B cell (primary cell): ENCODE measurements at regions not wholly inside any gene's neighbourhood (a gene's known extent, or its start where the extent isn't known, plus 50 kb on each side); places are given as distances from the start of the nearest gene placed in this dataset.

Experiments used
- ATAC-seq: fragments of 200-7000 bp; cut with Tn5 transposase; one replicate; pipeline ENCODE4 v1.10.0; 2021; ENCODE audit warnings: low read depth, mild to moderate bottlenecking, moderate number of reproducible peaks, moderate library complexity
- CTCF ChIA-PET: fragments of 350-600 bp; sonication (Branson Sonifier 250); formaldehyde crosslinking; loops from one replicate; lab custom pipeline; 2021; ENCODE audit warnings: antibody characterized with exemption, inconsistent platforms; lab: Charles Lee
- POLR2A ChIA-PET: fragments of 350-600 bp; sonication (Branson Sonifier 250); formaldehyde crosslinking; loops from one replicate; lab custom pipeline; 2021; ENCODE audit warnings: antibody characterized with exemption; lab: Charles Lee
- DNase-seq: peaks from one replicate; pipeline ENCODE4 v3.0.0; 2013
- H2AFZ ChIP-seq: 2 replicates; pipeline ENCODE4 v1.6.1; 2012; ENCODE audit warnings: mild to moderate bottlenecking, low read depth, low read length; ENCODE audit not compliant: insufficient read depth, poor library complexity, severe bottlenecking
- H3K27ac ChIP-seq, 2 donors: 1 replicate in 1 of 2; 2 replicates in 1 of 2; pipeline ENCODE4 v1.5.1; 2012 to 2013; ENCODE audit warnings: low read length in 2 of 2, mild to moderate bottlenecking in 2 of 2, moderate library complexity in 1 of 2
- H3K27me3 ChIP-seq, 4 experiments: fragments of 200-600 bp in 1 of 4; sonication (generic) in 1 of 4; replicated peaks in 1 of 4; 1 replicate in 2 of 4; 2 replicates in 2 of 4; pipeline versions ENCODE4 v1.6.1 to v1.7.0; 2013 to 2016; ENCODE audit warnings: low read length in 3 of 4, mild to moderate bottlenecking in 2 of 4, mixed read lengths in 1 of 4, moderate library complexity in 1 of 4; ENCODE audit not compliant: insufficient read depth in 4 of 4, control insufficient read depth in 3 of 4; ENCODE audit errors: control extremely low read depth in 1 of 4
- H3K36me3 ChIP-seq, 2 experiments: replicated peaks in 1 of 2; 1 replicate in 1 of 2; 2 replicates in 1 of 2; pipeline versions ENCODE4 v1.6.1 to v1.7.1; 2013; ENCODE audit warnings: low read length in 1 of 2; ENCODE audit not compliant: insufficient read depth in 2 of 2, control insufficient read depth in 1 of 2; ENCODE audit errors: control extremely low read depth in 1 of 2, extremely low read depth in 1 of 2
- H3K4me1 ChIP-seq, 2 donors: fragments of 200-600 bp in 1 of 2; sonication (generic) in 1 of 2; 1 replicate in 1 of 2; 2 replicates in 1 of 2; pipeline versions ENCODE4 v1.5.1 to v1.6.1; 2013 to 2017; ENCODE audit warnings: low read length in 2 of 2; ENCODE audit not compliant: control insufficient read depth in 2 of 2, insufficient read depth in 2 of 2
- H3K4me2 ChIP-seq: replicated peaks from 2 replicates; pipeline ENCODE3; 2012; ENCODE audit warnings: mild to moderate bottlenecking, low read depth, low read length; ENCODE audit not compliant: poor library complexity, severe bottlenecking
- H3K4me3 ChIP-seq, 5 experiments: fragments of 200-600 bp in 1 of 5; sonication (generic) in 1 of 5; 1 replicate in 3 of 5; 2 replicates in 2 of 5; pipeline versions ENCODE4 v1.5.1 to v1.7.0; 2011 to 2016; ENCODE audit warnings: low read length in 4 of 5, mild to moderate bottlenecking in 4 of 5, low read depth in 2 of 5, control low read depth in 1 of 5, moderate library complexity in 1 of 5; ENCODE audit not compliant: insufficient read depth in 1 of 5; ENCODE audit errors: control extremely low read depth in 1 of 5, extremely low read depth in 1 of 5
- H3K79me2 ChIP-seq: fragments of 200-600 bp; sonication (generic); one replicate; pipeline ENCODE4 v1.6.0; 2016; ENCODE audit warnings: low read length; ENCODE audit not compliant: control insufficient read depth, insufficient read depth
- H3K9ac ChIP-seq: fragments of 200-600 bp; sonication (generic); 2 replicates; pipeline ENCODE4 v1.6.1; 2017; ENCODE audit warnings: mild to moderate bottlenecking, low read length, moderate library complexity
- H3K9me3 ChIP-seq, 3 donors: one replicate each; pipeline versions ENCODE4 v1.6.1 to v1.7.1; 2013; ENCODE audit warnings: low read length in 2 of 3; ENCODE audit not compliant: control insufficient read depth in 2 of 3, insufficient read depth in 1 of 3; ENCODE audit errors: control extremely low read depth in 1 of 3
- H4K20me1 ChIP-seq: 2 replicates; pipeline ENCODE4 v1.6.0; 2012; ENCODE audit warnings: mild to moderate bottlenecking, low read length; ENCODE audit not compliant: insufficient read depth, control insufficient read depth, poor library complexity, severe bottlenecking
- H3K27ac Mint-ChIP-seq: one replicate; pipeline ENCODE4 v1.8.0; 2021; ENCODE audit warnings: mixed read lengths
- H3K27me3 Mint-ChIP-seq: one replicate; pipeline ENCODE4 v1.8.0; 2021; ENCODE audit warnings: mixed read lengths
- H3K4me1 Mint-ChIP-seq: one replicate; pipeline ENCODE4 v1.8.0; 2021; ENCODE audit warnings: mixed read lengths
- H3K4me3 Mint-ChIP-seq: one replicate; pipeline ENCODE4 v1.8.0; 2021; ENCODE audit warnings: mixed read lengths
- H3K9me3 Mint-ChIP-seq: one replicate; pipeline ENCODE4 v1.8.0; 2022; ENCODE audit warnings: mixed read lengths; ENCODE audit not compliant: insufficient read depth
- EZH2 ChIP-seq: IDR thresholded peaks from 2 replicates; pipeline ENCODE4 v1.6.1; 2012; ENCODE audit warnings: borderline replicate concordance, low read depth, mild to moderate bottlenecking, moderate library complexity, low read length; ENCODE audit not compliant: insufficient read depth, poor library complexity, severe bottlenecking
- WGBS: methylation state at CpG from one replicate; pipeline ENCODE4 v1.1.5; 2013; ENCODE audit warnings: missing lambda C conversion rate; ENCODE audit not compliant: insufficient coverage; 5-methylcytosine and 5-hydroxymethylcytosine counted together
- intact Hi-C: fragments of 100-400 bp; cut with micrococcal nuclease; formaldehyde crosslinking; loops from one replicate; pipeline ENCODE4 v1.10.0; 2022
- TF ChIP-seq, protein P1 (sequence below): fragments of 200-600 bp; IDR thresholded peaks from one replicate; pipeline ENCODE4 v1.8.0; 2022; ENCODE audit warnings: antibody characterized with exemption, mild to moderate bottlenecking

DNA sequence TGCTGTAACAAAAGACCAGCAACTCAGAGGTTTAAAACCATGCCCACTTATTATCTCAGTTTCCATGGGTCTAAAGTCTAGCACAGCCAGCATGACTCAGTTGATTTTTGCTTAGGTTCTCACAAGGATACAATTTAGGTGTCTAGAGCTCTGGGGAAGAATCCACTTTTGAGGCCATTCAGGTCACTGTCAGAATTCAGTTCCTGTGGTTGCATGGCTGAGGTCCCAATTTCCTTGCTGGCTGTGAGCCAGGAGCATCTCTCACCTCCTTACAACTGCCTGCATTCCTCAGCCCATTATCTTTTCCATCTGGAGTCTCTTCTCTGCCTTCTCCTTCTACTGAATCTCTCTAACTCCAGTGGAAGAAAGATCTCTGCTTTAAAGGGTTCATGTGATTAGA, 240.5 kb upstream of the CFAP20DC start:
- Histone ChIP-seq H3K9me3 (peaks cover 3 to 7% (median 3%) of the 10 kb centered on the region in 3 donors), H3K9ac (no peak overlapping the region), H3K27ac (no peak overlapping the region), H3K27me3 (no peaks in the 10 kb centered on the region), H3K4me2 (no peak overlapping the region), H2AFZ (no peak overlapping the region), H3K4me1 (no peaks in the 10 kb centered on the region), H3K4me3 (no peak overlapping the region), H3K79me2 (no peaks in the 10 kb centered on the region), H3K36me3 (no peaks in the 10 kb centered on the region), H4K20me1 (no peaks in the 10 kb centered on the region)
- ATAC-seq, result no peak
- TF ChIP-seq, protein P1, sequence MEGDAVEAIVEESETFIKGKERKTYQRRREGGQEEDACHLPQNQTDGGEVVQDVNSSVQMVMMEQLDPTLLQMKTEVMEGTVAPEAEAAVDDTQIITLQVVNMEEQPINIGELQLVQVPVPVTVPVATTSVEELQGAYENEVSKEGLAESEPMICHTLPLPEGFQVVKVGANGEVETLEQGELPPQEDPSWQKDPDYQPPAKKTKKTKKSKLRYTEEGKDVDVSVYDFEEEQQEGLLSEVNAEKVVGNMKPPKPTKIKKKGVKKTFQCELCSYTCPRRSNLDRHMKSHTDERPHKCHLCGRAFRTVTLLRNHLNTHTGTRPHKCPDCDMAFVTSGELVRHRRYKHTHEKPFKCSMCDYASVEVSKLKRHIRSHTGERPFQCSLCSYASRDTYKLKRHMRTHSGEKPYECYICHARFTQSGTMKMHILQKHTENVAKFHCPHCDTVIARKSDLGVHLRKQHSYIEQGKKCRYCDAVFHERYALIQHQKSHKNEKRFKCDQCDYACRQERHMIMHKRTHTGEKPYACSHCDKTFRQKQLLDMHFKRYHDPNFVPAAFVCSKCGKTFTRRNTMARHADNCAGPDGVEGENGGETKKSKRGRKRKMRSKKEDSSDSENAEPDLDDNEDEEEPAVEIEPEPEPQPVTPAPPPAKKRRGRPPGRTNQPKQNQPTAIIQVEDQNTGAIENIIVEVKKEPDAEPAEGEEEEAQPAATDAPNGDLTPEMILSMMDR, result no peak
- no peak for TF ChIP-seq EZH2
- Mint-ChIP-seq H3K27ac (no peak overlapping the region), H3K27me3 (no peaks in the 10 kb centered on the region), H3K4me1 (no peaks in the 10 kb centered on the region), H3K4me3 (no peak overlapping the region), H3K9me3 (peaks cover 7% of the 10 kb centered on the region)
- POLR2A ChIA-PET, result no interaction called here
- CTCF ChIA-PET, result no interaction called here
- no peak for DNase-seq
- intact Hi-C loops, result no loop called here

DNA sequence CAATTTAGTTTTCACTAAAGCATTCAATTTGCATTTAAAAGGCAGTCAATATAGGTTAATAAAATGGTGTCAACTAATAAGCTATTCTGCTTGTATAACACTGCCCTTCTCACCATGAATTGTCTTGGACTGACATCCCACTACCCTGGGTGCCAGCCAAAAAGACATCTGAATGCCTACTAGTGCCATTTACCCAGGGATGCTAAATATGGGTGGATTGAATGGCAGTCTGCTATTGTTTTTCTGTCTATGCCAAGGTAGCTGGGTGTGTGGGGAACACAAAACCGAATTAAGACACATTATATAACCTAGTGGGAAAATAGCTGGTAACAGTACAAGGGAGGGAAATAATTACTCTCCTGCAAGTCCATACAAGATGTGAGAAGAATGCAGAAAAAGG, 240.0 kb upstream of the CFAP20DC start:
- no peaks in the 10 kb centered on the region for H3K27me3 Mint-ChIP-seq
- ATAC-seq (no peak), DNase-seq (no peak)
- no peaks in the 10 kb centered on the region for H3K27me3 ChIP-seq
- peaks cover 7% of the 10 kb centered on the region for H3K9me3 Mint-ChIP-seq
- TF ChIP-seq EZH2, result no peak
- TF ChIP-seq, protein P1, result no peak
- no peaks in the 10 kb centered on the region for H3K4me1 Mint-ChIP-seq
- WGBS, result no CpG with 5 or more reads among the region's 1 CpG
- intact Hi-C loops, result no loop called here
- H3K4me3 Mint-ChIP-seq, result no peak overlapping the region
- no peaks in the 10 kb centered on the region for H3K79me2 ChIP-seq
- peaks cover 3 to 5% (median 3%) of the 10 kb centered on the region in 3 donors for H3K9me3 ChIP-seq
- H3K9ac ChIP-seq, result no peak overlapping the region
- ChIA-PET CTCF (no interaction called here), POLR2A (no interaction called here)
- no peaks in the 10 kb centered on the region for H4K20me1 ChIP-seq
- H3K36me3 ChIP-seq, result no peaks in the 10 kb centered on the region
- no peak overlapping the region for H2AFZ ChIP-seq
- no peaks in the 10 kb centered on the region for H3K4me1 ChIP-seq
- no peak overlapping the region for H3K4me2 ChIP-seq
- no peak overlapping the region for H3K4me3 ChIP-seq
- H3K27ac ChIP-seq, result no peak overlapping the region
- H3K27ac Mint-ChIP-seq, result no peak overlapping the region
